ENCODE measurements at regions not wholly inside any gene's neighbourhood (a gene's known extent, or its start where the extent isn't known, plus 50 kb on each side); places are given as distances from the start of the nearest gene placed in this dataset.
"Not testable (repeated sequence)": the region's sequence is repeated elsewhere in the genome, so short reads cannot be mapped to it uniquely, and the experiment has no call there.

GRCh38 chr2:21814588-21815149, 690.9 kb downstream of the TDRD15 start:
- DNase-seq: no peak

- no peak for DNase-seq
These were observed 694.5 kb downstream of the TDRD15 start for GRCh38 chr2:21818212-21818795.

- DNase-seq: no peak
These were observed 695.7 kb downstream of the TDRD15 start for GRCh38 chr2:21819454-21819853.

GRCh38 chr2:21820271-21820670, 696.5 kb downstream of the TDRD15 start:
- no peak for DNase-seq

GRCh38 chr2:21821672-21822227, 698.0 kb downstream of the TDRD15 start:
- no peak for DNase-seq

- no peak for DNase-seq
These were observed 698.7 kb downstream of the TDRD15 start for GRCh38 chr2:21822505-21822904.

GRCh38 chr2:21833767-21834166, 710.0 kb downstream of the TDRD15 start:
- DNase-seq: no peak

GRCh38 chr2:21836261-21836660, 712.5 kb downstream of the TDRD15 start:
- DNase-seq: no peak

GRCh38 chr2:21836719-21837118, 713.0 kb downstream of the TDRD15 start:
- no peak for DNase-seq

- no peak for DNase-seq
These were observed 713.6 kb downstream of the TDRD15 start for GRCh38 chr2:21837168-21837960.

GRCh38 chr2:21841341-21841740, 717.6 kb downstream of the TDRD15 start:
- DNase-seq: no peak

- DNase-seq: not testable (repeated sequence)
These were observed 726.6 kb downstream of the TDRD15 start for GRCh38 chr2:21850367-21850766.

- no peak for DNase-seq
These were observed 731.2 kb downstream of the TDRD15 start for GRCh38 chr2:21854938-21855337.

GRCh38 chr2:21856708-21857107, 732.9 kb downstream of the TDRD15 start:
- no peak for DNase-seq

- no peak for DNase-seq
These were observed 737.1 kb downstream of the TDRD15 start for GRCh38 chr2:21860907-21861306.

- DNase-seq: no peak
These were observed 742.5 kb downstream of the TDRD15 start for GRCh38 chr2:21866316-21866715.

- DNase-seq: no peak
These were observed 764.1 kb downstream of the TDRD15 start for GRCh38 chr2:21887881-21888280.

GRCh38 chr2:21890041-21890440, 766.3 kb downstream of the TDRD15 start:
- no peak for DNase-seq

GRCh38 chr2:21890716-21891115, 766.9 kb downstream of the TDRD15 start:
- no peak for DNase-seq

- no peak for DNase-seq
These were observed 767.4 kb downstream of the TDRD15 start for GRCh38 chr2:21891191-21891590.

- no peak for DNase-seq
These were observed 768.4 kb downstream of the TDRD15 start for GRCh38 chr2:21892140-21892539.

GRCh38 chr2:21895200-21895599, 771.4 kb downstream of the TDRD15 start:
- no peak for DNase-seq

- not testable (repeated sequence) for DNase-seq
These were observed 785.1 kb downstream of the TDRD15 start for GRCh38 chr2:21908712-21909380.

Data from activated naive CD4-positive, alpha-beta T cell treated with anti-CD3 and anti-CD28 coated beads, Interleukin-2, amount 50 U/mL, for 16 hours (primary cell).